Bronchial epithelial cell (primary cell): ENCODE measurements at regions not wholly inside any gene's neighbourhood (a gene's known extent, or its start where the extent isn't known, plus 50 kb on each side); places are given as distances from the start of the nearest gene placed in this dataset.

Experiments
- DNase-seq: peaks from one replicate; pipeline ENCODE4 v3.0.0-alpha.2; 2010; ENCODE audit warnings: low read depth
- FAIRE-seq: peaks from 2 replicates; lab custom pipeline; 2011; peaks lifted over from hg19 to GRCh38; lab: Jason Lieb, UNC
- H3K27me3 ChIP-seq: 2 replicates; pipeline ENCODE4 v1.5.1; 2011; ENCODE audit warnings: low read length; ENCODE audit not compliant: control insufficient read depth, insufficient read depth
- H3K36me3 ChIP-seq: 2 replicates; pipeline ENCODE4 v1.5.1; 2011; ENCODE audit warnings: low read length; ENCODE audit not compliant: control insufficient read depth, insufficient read depth
- H3K4me3 ChIP-seq: 2 replicates; pipeline ENCODE4 v1.5.1; 2011; ENCODE audit warnings: mild to moderate bottlenecking, low read depth, low read length, control low read depth
- TF ChIP-seq, protein P1 (sequence below): IDR thresholded peaks from 2 replicates; pipeline ENCODE4 v1.5.1; 2011; ENCODE audit warnings: mild to moderate bottlenecking, moderate library complexity, low read length, control low read depth, inconsistent platforms; ENCODE audit not compliant: insufficient read depth, severe bottlenecking

DNA sequence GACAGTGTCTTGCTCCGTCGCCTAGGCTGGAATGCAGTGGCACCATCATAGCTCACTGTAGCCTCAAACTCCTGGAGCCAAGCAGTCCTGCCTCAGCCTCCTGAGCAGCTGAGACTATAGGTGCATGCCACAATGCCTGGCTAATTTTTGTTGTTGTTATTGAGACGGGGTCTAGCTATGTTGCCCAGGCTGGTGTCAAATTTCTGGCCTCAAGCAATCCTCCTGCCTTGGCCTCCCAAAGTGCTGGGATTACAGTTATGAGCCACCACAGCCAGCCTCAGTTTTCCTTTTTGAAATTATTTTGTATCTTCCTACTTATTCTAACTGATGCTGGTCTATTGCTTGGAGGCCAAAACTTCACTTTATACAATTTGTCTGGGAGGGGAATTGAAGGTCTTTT, 436.1 kb downstream of the UTRN start:
- DNase-seq (no peak), FAIRE-seq (no peak)
- H3K36me3 ChIP-seq: no peaks in the 10 kb centered on the region
- no peak overlapping the region for H3K4me3 ChIP-seq
- TF ChIP-seq, protein P1, sequence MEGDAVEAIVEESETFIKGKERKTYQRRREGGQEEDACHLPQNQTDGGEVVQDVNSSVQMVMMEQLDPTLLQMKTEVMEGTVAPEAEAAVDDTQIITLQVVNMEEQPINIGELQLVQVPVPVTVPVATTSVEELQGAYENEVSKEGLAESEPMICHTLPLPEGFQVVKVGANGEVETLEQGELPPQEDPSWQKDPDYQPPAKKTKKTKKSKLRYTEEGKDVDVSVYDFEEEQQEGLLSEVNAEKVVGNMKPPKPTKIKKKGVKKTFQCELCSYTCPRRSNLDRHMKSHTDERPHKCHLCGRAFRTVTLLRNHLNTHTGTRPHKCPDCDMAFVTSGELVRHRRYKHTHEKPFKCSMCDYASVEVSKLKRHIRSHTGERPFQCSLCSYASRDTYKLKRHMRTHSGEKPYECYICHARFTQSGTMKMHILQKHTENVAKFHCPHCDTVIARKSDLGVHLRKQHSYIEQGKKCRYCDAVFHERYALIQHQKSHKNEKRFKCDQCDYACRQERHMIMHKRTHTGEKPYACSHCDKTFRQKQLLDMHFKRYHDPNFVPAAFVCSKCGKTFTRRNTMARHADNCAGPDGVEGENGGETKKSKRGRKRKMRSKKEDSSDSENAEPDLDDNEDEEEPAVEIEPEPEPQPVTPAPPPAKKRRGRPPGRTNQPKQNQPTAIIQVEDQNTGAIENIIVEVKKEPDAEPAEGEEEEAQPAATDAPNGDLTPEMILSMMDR: no peak
- no peaks in the 10 kb centered on the region for H3K27me3 ChIP-seq

- DNase-seq (no peak), FAIRE-seq (no peak)
- no peaks in the 10 kb centered on the region for H3K36me3 ChIP-seq
- no peak overlapping the region for H3K4me3 ChIP-seq
- TF ChIP-seq, protein P1: no peak
- no peaks in the 10 kb centered on the region for H3K27me3 ChIP-seq
Measured at GRCh38 chr6:144722154-144722737, 437.1 kb downstream of the UTRN start.

GRCh38 chr6:144722925-144723324, 437.8 kb downstream of the UTRN start:
- no peak for DNase-seq
- no peak overlapping the region for H3K4me3 ChIP-seq
- H3K27me3 ChIP-seq: no peaks in the 10 kb centered on the region
- FAIRE-seq: no peak
- TF ChIP-seq, protein P1: no peak
- H3K36me3 ChIP-seq: no peaks in the 10 kb centered on the region

- Histone ChIP-seq H3K27me3 (no peaks in the 10 kb centered on the region), H3K36me3 (no peaks in the 10 kb centered on the region)
- no peak for FAIRE-seq
Measured at GRCh38 chr6:144723431-144723830, 438.3 kb downstream of the UTRN start.

DNA sequence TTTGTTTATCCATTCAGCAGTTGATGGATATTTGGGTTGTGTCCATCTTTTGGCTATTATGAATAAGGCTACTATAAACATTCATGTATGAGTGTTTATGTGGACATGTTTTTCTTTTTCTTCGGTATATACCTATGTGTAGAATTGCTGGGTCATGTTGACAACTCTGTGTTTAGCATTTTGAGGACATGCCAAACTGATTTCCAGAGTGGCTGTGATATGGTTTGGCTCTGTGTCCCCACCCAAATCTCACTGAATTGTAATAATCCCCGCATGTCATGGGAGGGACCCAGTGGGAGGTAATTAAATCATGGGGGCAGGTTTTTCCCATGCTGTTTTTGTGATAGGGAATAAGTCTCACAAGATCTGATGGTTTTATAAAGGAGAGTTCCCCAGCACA, 439.7 kb downstream of the UTRN start:
- no peak for DNase-seq
- Histone ChIP-seq H3K4me3 (no peak overlapping the region), H3K27me3 (no peaks in the 10 kb centered on the region), H3K36me3 (no peaks in the 10 kb centered on the region)
- TF ChIP-seq, protein P1: no peak
- no peak for FAIRE-seq

More at GRCh38 chr6:144723431-144723830, 438.3 kb downstream of the UTRN start:
- no peak overlapping the region for H3K4me3 ChIP-seq
- TF ChIP-seq, protein P1: no peak
- DNase-seq: no peak
